A673 (cell line): ENCODE measurements at regions not wholly inside any gene's neighbourhood (a gene's known extent, or its start where the extent isn't known, plus 50 kb on each side); places are given as distances from the start of the nearest gene placed in this dataset.

Experiments
- BruUV-seq: library from RNA; stranded (reverse); fragments of 400-500 nt; replicated peaks from 2 replicates; lab custom pipeline; 2021; lab: Mats Ljungman, UMichigan
- CTCF ChIA-PET: fragments of 300-600 bp; sonication (Branson Sonifier 250); formaldehyde crosslinking; loops from one replicate; lab custom pipeline; 2022; ENCODE audit warnings: antibody characterized with exemption; lab: Charles Lee
- POLR2A ChIA-PET: fragments of 300-600 bp; sonication (Branson Sonifier 250); formaldehyde crosslinking; loops from one replicate; lab custom pipeline; 2022; ENCODE audit warnings: antibody characterized with exemption; ENCODE audit not compliant: low non-redundant PET; lab: Charles Lee
- DNase-seq: peaks from one replicate; pipeline ENCODE4 v3.0.0-alpha.2; 2015; ENCODE audit warnings: low spot score
- H3K27ac ChIP-seq: fragments of 200-600 bp; sonication (generic); 2 replicates; pipeline ENCODE4 v1.5.1; 2016; ENCODE audit warnings: mixed run types, low read depth, mild to moderate bottlenecking, mixed read lengths, antibody characterized with exemption, low read length; ENCODE audit not compliant: poor library complexity, severe bottlenecking
- H3K27me3 ChIP-seq: fragments of 200-600 bp; sonication (generic); replicated peaks from 2 replicates; pipeline ENCODE4 v1.6.1; 2017; ENCODE audit warnings: mixed run types, low read depth, mild to moderate bottlenecking, mixed read lengths, antibody characterized with exemption, low read length; ENCODE audit not compliant: insufficient read depth, poor library complexity
- H3K36me3 ChIP-seq: fragments of 200-600 bp; sonication (generic); 2 replicates; pipeline ENCODE4 v1.6.1; 2016; ENCODE audit warnings: mixed run types, mild to moderate bottlenecking, mixed read lengths, antibody characterized with exemption, low read length; ENCODE audit not compliant: insufficient read depth, poor library complexity, severe bottlenecking
- H3K4me1 ChIP-seq: fragments of 200-600 bp; sonication (generic); 2 replicates; pipeline ENCODE4 v1.6.1; 2017; ENCODE audit warnings: mixed run types, mild to moderate bottlenecking, mixed read lengths, antibody characterized with exemption, low read length; ENCODE audit not compliant: insufficient read depth, poor library complexity, severe bottlenecking
- H3K4me3 ChIP-seq: fragments of 200-600 bp; sonication (generic); 2 replicates; pipeline ENCODE4 v1.5.1; 2016; ENCODE audit warnings: low read depth, mixed run types, mild to moderate bottlenecking, mixed read lengths, low read length; ENCODE audit not compliant: poor library complexity, severe bottlenecking
- H3K9me3 ChIP-seq: fragments of 200-600 bp; sonication (generic); 2 replicates; pipeline ENCODE4 v1.6.1; 2016; ENCODE audit warnings: mixed run types, low read depth, mild to moderate bottlenecking, mixed read lengths, antibody characterized with exemption, low read length; ENCODE audit not compliant: poor library complexity, severe bottlenecking
- CTCF ChIP-seq: fragments of 300-800, 200-600 bp; sonication (generic); conservative IDR thresholded peaks from 2 replicates; pipeline ENCODE4 v1.5.1; 2017; ENCODE audit warnings: low read depth, mild to moderate bottlenecking, antibody characterized with exemption, low read length, moderate library complexity, mixed read lengths
- EZH2 ChIP-seq: fragments of 200-600 bp; sonication (generic); IDR thresholded peaks from 2 replicates; pipeline ENCODE4 v1.6.1; 2017; ENCODE audit warnings: borderline replicate concordance, low read depth, mild to moderate bottlenecking, mixed read lengths, antibody characterized with exemption, low read length; ENCODE audit not compliant: poor library complexity, severe bottlenecking
- intact Hi-C: fragments of 100-400 bp; cut with micrococcal nuclease; formaldehyde crosslinking; loops from one replicate; pipeline ENCODE4 v1.10.0; 2022; ENCODE audit not compliant: unreplicated experiment

- no peaks in the 10 kb centered on the region for H3K9me3 ChIP-seq
- peaks cover 4% of the 10 kb centered on the region for H3K27me3 ChIP-seq
- no peak for TF ChIP-seq CTCF
- TF ChIP-seq EZH2, result no peak
- BruUV-seq, result no TSS peak
- H3K4me3 ChIP-seq, result no peak overlapping the region
- ChIA-PET CTCF (no interaction called here), POLR2A (no interaction called here)
- no peak overlapping the region for H3K27ac ChIP-seq
- no peak for DNase-seq
- intact Hi-C loops, result no loop called here
- no peaks in the 10 kb centered on the region for H3K4me1 ChIP-seq
- no peaks in the 10 kb centered on the region for H3K36me3 ChIP-seq
Measured at GRCh38 chr16:5196204-5196603, 98.6 kb upstream of the EEF2KMT start.

GRCh38 chr16:5193861-5194260, 96.3 kb upstream of the EEF2KMT start:
- no peaks in the 10 kb centered on the region for H3K36me3 ChIP-seq
- TF ChIP-seq EZH2, result no peak
- no peak for TF ChIP-seq CTCF
- BruUV-seq, result no TSS peak
- ChIA-PET CTCF (no interaction called here), POLR2A (no interaction called here)
- no peak overlapping the region for H3K27ac ChIP-seq
- H3K4me3 ChIP-seq, result no peak overlapping the region
- intact Hi-C loops, result no loop called here
- H3K27me3 ChIP-seq, result peaks cover 4% of the 10 kb centered on the region
- no peak for DNase-seq
- H3K9me3 ChIP-seq, result no peaks in the 10 kb centered on the region
- H3K4me1 ChIP-seq, result no peaks in the 10 kb centered on the region

- H3K27ac ChIP-seq, result no peak overlapping the region
- TF ChIP-seq EZH2 (no peak), CTCF (no peak)
- no peaks in the 10 kb centered on the region for H3K9me3 ChIP-seq
- H3K4me3 ChIP-seq, result no peak overlapping the region
- intact Hi-C loops, result no loop called here
- no peaks in the 10 kb centered on the region for H3K36me3 ChIP-seq
- POLR2A ChIA-PET, result no interaction called here
- no peaks in the 10 kb centered on the region for H3K27me3 ChIP-seq
- H3K4me1 ChIP-seq, result no peaks in the 10 kb centered on the region
- CTCF ChIA-PET, result no interaction called here
- BruUV-seq, result no TSS peak
- no peak for DNase-seq
Measured at GRCh38 chr16:5188989-5189352, 91.4 kb upstream of the EEF2KMT start.
